HuH-7.5 (cell line): ENCODE measurements at regions not wholly inside any gene's neighbourhood (a gene's known extent, or its start where the extent isn't known, plus 50 kb on each side); places are given as distances from the start of the nearest gene placed in this dataset.
"Not testable (repeated sequence)": the region's sequence is repeated elsewhere in the genome, so short reads cannot be mapped to it uniquely, and the experiment has no call there.

Source experiments
- DNase-seq: peaks from one replicate; pipeline ENCODE4 v3.0.0; 2011; ENCODE audit warnings: low spot score

GRCh38 chr5:36782612-36783011 is 94.0 kb upstream of the NIPBL start:
- DNase-seq, result not testable (repeated sequence)

DNA sequence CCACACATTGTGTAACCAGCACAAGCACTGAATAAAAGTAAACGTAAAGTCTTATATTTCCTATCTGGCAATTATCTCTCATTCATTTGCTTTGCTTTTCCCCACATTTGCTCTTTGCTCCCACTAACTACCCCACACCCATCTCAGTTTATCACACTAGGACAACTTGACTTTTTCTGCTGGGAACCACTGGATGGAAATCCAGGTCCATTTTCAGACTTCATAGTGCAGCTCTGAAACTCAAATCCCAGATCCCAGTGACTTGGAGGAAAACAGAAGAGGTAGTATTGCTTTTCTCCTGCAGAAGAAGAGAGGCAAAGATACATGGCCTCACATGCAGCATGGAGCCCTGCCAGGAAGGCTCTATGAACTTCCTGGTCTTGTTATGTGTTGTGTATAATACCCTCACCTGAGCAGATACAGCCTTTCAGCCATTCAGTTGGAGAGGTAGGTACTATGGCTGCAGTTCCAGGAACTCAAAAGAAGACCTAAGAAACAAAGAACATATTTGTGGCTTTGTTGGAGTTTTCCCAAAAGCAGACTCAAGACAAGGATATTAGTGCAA is 90.0 kb upstream of the NIPBL start:
- DNase-seq, result no peak

DNA sequence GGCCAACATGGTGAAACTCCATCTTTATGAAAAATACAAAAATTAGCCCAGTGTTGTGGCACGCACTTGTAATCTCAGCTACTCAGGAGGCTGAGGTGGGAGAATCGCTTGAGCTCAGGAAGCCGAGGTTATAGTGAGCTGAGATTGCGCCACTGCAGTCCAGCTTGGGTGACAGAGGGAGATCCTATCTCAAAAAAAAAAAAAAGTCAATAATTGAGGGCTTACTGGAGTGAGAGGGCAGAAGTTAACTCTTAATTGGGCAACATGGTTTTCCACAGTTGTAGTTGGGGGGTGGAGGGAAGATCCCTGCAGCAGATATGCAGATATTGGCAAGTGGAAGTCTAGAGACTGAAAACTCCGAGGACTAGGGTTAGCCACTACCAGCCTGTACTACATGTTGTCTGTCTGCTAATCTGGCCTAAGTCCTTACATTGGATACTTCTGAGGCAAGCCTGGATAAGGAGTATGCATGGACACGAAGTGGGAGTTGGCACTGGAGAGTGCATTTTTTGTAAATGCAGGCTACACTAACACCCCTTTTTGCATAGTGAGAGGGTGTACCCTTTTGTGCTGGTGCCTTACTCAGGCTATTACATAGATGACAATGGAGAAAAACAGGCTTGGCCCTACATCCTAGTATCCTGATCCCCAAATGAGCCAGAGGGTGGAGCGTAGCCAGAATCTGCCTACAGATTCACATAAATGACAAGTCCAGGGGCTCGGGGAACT is 89.0 kb upstream of the NIPBL start:
- DNase-seq, result peak; percentile 55

- DNase-seq, result no peak
Observed at GRCh38 chr5:36790847-36791246, 85.7 kb upstream of the NIPBL start.

GRCh38 chr5:36792560-36793180 is 83.9 kb upstream of the NIPBL start:
- no peak for DNase-seq

DNA sequence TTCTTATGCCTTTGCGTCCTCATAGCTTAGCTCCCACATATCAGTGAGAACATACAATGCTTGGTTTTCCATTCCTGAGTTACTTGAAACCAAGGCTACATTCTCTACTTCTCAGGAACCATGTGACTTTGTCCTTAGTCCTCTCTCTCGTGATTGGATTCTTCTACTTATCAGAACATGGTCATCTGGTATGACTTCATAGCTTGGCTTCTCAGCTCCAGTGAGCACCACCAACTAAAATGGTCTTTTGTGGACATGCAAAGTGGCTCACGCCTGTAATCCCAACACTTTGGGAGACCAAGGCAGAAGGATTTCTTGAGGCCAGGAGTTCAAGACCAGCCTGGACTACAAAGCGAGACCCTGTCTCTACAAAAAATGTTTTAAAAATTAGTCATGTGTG is 81.2 kb upstream of the NIPBL start:
- no peak for DNase-seq

DNA sequence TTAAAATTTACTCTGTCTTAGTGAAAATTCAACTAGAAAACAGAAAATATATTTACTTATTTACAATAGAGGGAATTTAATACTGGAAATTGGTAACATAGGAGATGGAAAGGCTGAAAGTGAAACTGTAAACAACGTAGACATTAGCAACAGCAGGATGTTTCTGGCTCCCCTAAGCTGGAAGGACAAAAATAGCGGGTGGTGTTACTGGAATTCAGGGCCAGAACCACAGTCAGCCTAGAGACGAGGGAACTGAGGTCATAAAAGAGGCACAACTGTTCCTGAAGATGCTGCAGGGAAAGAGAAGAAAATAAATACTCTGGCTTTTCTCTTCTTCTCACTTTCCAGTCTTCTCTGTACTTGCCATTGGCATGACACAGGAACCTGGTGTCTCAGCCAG is 80.4 kb upstream of the NIPBL start:
- no peak for DNase-seq

DNA sequence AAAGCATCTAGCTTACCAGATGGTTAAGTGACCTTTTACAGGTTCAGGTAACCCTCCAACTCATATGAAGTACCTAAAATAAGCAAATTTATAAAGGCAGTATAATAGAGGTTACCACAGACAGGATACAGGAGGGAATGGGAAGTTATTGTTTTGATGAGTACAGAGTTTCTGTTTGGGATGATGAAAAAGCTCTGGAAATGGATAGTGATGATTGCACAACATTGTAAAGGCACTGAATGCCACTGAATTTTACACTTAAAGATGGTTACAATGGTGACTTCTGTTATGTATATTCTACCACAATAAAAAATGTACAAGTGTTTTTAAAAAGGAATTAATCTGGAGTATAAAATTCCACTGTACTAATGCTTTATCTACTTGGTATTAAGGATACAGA is 75.0 kb upstream of the NIPBL start:
- DNase-seq, result no peak

- DNase-seq, result no peak
Observed at GRCh38 chr5:36802187-36802586, 74.4 kb upstream of the NIPBL start.

DNA sequence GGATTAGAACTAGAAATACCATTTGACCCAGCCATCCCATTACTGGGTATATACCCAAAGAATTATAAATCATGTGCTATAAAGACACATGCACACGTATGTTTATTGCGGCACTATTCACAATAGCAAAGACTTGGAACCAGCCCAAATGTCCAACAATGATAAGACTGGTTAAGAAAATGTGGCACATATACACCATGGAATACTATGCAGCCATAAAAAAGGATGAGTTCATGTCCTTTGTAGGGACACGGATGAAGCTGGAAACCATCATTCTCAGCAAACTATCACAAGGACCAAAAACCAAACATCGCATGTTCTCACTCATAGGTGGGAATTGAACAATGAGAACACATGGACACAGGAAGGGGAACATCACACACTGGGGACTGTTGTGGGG is 63.3 kb upstream of the NIPBL start:
- DNase-seq, result not testable (repeated sequence)

GRCh38 chr5:36815871-36816270 is 60.7 kb upstream of the NIPBL start:
- no peak for DNase-seq

- DNase-seq, result no peak
Observed at GRCh38 chr5:36820900-36821299, 55.7 kb upstream of the NIPBL start.

GRCh38 chr5:36826694-36827093 is 49.9 kb upstream of the NIPBL start:
- no peak for DNase-seq
